Medulla oblongata (tissue), 1 donor: ENCODE measurements at regions not wholly inside any gene's neighbourhood (a gene's known extent, or its start where the extent isn't known, plus 50 kb on each side); places are given as distances from the start of the nearest gene placed in this dataset.
"Not testable (repeated sequence)": the region's sequence is repeated elsewhere in the genome, so short reads cannot be mapped to it uniquely, and the experiment has no call there.

Source experiments
- DNase-seq: peaks from one replicate; pipeline ENCODE4 v3.0.0-alpha.2; 2015; ENCODE audit errors: extremely low spot score

DNA sequence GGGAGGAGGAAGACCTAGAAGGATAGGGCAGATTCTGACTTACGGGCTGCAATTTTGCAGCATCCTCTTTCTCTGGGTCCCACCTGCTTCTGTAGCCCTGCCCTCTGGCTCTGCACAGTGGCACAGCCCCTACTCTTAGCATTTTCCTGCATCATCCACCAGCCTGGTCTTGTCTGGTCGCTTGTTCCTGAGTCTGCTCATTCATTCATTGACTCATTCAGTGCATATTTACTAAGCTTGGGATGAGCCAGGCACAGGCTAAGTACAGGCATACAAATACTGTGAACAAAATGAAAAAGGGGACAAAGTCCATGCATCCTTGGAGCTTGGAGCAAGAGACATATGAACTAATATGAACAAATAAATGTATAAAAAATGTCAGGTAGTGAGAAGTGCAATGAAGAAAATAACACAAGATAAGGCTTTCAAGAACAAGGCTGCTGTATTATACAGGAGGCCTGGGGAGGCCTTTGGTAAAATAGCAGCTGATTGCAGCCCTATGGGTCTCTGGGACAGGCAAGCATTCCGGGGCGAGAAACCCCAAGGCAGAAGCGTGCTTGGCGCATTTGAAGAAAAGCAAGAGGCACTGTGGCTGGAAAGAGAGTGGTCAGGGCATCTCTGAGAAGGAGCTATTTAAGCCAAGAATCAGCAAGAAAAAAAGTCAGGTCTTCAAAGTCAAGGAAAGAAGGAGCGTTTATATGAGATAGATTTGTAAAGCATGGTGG is 108.0 kb upstream of the ALX4 start:
- no peak for DNase-seq

DNA sequence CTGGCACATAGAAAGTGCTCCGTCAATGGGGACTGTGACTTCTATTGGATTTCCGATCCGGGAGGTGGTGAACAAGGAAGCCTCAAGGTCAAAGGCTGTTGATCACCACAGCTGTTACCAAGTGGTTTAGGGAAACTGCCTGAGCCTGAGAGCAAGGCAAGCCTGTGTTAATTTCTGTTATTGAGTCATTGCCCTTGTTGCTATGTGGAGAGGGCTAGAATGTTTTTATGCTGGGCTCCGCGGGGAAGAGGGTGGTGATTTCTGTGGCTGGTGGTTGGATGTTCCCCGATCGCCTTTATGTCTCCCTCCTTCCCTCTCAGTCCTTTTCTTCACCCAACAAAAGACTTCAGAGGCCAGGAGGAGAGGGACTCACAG is 108.5 kb upstream of the ALX4 start:
- no peak for DNase-seq

- DNase-seq: no peak
Observed at GRCh38 chr11:44421090-44421675, 111.2 kb upstream of the ALX4 start.

DNA sequence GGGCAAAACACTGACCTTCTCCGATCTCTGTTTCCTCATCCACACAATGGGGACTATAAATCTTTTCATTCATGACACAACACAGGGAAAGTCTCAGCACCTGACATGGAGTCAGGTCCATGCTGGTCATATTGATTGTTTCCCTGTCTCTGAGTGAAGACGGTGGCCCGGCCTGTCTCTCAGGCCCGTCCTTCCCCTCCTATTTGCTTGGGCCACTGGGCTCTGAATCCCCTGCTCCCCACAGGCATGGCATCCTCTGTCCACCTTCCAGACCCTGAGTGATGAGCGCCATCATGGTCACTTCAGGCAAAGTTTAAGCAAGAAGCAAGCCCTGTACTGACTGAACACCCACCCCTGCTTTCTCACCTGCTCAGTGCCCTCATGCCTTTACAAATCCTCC is 113.3 kb upstream of the ALX4 start:
- DNase-seq: no peak

- DNase-seq: no peak
Observed at GRCh38 chr11:44424841-44425240, 114.9 kb upstream of the ALX4 start.

DNA sequence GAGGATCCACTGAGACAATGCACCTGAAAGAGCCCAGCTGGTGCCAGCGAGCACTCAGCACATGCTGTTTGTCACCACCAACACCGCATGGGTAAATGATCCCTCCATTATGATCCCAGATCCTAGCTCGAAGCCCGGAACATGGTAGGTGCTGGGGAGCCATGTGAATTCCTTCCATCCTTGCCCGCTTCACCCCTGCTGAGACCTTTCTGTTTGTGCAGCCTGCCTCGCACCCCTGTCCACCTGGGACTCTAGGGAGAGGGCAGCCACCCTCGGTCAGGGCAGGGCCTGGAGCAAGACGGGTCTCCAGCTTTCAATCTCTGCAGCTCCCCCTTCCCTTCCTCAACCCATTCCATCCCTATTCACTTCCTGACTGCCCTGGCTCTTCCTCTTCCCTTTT is 116.2 kb upstream of the ALX4 start:
- no peak for DNase-seq

DNA sequence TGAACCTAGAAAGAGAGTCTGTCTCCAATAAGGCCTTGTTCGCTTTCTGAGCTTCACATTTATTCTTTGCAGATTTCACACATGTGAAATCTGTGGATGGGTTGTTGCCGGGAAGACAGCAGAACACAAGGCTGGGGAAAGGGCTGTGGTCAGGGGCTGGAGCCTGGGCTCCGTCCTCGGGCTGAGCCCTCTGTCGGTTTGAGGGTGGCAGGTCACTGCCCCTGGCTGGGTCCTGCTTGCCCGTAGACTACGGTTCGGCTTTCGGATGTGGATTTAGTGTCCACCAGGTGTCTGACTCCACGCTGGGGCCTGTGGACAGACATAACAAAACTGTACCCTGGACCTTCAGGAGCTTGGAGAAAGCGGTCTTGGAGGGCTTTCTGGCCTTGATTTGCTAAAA is 117.0 kb upstream of the ALX4 start:
- DNase-seq: no peak

DNA sequence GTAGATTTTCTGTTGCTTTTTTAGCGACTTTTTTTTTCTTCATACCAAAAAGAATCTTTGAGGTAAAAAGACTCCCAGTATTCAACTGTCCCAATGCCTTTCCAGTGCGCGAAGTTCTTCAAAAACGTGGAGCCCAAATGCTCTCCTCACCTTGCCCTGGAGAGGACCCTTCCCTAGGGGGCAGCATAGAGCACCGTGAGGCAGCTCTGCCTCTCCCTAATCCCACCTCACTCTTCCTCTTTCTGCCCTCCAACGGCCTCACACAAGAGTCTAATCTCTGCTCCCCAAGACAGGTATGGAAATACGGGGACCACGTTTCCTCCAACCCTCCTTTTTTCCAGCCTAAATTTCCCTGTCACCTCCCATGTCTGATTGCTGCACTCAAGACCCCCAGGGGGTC is 117.5 kb upstream of the ALX4 start:
- no peak for DNase-seq

DNA sequence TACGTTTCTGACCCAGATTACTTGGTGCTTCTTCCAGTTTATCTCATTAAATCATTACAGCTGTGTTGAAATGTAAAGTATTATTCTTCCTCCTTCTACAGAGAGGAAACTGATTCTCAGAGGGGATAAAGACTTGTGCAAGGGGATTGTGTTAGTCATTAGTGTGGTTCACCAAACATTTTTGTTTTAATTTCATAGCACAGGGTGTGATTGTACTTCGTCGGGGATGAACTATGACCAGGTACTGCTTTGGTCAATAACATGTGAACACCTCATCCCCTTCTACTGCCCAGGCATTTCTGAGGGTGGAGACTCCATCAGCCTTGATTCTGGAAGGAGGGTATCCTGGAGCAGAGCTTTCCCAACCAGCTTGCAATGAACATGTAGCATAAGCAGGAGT is 120.2 kb upstream of the ALX4 start:
- no peak for DNase-seq

DNA sequence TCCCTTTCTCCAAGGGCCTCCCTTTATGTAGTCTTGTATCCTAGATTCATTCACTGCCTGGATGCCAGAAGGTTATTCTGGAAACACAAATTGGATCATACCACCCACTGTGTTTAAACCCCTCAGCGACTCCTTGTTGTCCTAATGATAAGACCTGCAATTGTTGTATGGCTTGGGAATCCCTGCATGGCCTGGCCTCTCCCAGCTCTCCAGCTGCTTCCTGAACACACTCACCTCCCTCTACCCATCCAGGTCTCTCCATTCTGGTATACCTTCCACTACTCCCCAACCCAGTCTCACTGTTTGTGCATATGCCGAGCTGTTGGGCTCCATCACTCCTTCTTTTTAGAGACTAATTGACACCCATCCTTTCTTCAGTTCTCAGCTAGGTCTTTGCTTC is 124.3 kb upstream of the ALX4 start:
- no peak for DNase-seq

DNA sequence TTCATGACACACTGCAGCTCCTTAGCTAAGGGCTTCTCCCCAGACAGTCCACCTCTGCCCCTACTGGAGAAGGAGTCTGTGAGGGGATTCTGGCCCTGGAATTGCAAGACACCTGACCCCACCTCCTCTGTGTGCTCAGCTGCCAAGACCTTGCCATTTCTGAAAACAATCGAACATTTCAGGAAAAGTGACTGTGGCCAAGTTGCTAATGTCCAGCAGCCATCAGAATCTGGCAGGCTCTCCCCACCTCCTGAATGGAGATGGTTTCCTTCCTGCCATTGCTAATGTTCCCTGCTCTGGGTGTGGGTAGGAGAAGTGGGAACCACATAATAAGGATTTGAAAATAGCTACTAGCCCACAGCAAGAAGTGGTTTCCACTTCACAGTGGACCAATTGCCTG is 127.2 kb upstream of the ALX4 start:
- DNase-seq: no peak

- not testable (repeated sequence) for DNase-seq
Observed at GRCh38 chr11:44442893-44443673, 122.4 kb upstream of the CD82 start.

- DNase-seq: no peak
Observed at GRCh38 chr11:44443836-44444769, 121.4 kb upstream of the CD82 start.

DNA sequence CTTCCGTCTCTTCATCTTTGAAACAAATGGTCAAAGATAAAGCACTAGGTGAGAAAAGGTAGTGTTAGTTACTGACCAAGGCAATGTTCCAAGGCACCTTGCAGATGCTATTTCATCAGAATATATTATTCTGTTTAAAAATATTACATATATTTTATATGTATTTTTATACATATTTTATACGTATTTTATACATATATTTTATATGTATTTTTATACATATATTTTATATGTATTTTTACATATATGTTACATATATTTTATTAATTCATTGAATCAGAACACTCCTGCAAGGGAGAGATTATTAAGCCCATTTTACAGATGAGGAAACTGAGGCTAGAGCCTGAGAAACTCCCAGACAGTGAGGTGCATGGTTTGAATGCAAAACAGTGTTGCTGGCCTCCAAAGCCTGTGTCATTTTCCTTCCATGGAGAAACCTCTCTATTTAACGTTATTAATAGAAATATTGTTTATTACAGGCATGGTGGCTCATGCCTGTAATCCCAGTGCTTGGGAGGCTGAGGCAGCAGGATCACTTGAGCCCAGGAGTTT is 120.6 kb upstream of the CD82 start:
- DNase-seq: no peak

- no peak for DNase-seq
Observed at GRCh38 chr11:44445500-44446365, 119.7 kb upstream of the CD82 start.

- DNase-seq: no peak
Observed at GRCh38 chr11:44446366-44446762, 119.1 kb upstream of the CD82 start.

DNA sequence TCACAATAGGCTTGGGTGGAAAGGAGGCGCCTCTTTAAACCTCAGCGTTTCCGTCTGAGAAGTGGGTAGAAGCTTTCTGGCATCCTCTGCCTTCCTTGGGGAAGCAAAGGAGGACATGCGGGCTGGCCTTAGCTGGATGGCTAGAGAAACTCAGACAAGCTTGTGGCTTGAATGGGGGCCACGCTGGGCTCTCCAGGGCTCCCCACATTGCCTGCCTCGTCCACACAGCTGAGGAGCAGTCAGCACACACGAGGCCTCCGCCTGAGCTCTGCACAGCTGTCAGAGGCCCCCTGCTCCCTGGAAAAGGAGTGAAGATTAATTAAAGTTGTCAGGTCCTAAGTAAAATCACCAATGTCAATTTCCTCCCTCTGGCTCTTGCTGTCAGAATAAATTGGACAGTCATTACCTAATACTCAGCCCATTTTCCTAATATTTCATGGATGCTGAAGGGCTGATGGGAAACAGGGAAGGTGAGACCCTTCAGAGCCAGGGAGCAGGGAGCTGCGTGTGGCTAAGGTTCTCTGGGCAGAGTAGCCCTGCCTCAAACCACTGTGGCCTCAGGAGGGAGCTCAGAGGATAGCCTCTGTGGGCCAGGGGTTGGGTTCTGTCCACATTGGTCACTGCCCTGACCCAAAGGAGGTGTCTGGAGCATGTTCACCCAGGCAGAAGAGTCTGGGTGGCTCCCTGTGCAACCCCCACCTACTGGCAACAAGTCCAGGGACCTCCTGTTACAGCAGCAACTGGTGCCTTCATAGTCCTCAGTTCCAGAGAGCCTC is 118.3 kb upstream of the CD82 start:
- no peak for DNase-seq

DNA sequence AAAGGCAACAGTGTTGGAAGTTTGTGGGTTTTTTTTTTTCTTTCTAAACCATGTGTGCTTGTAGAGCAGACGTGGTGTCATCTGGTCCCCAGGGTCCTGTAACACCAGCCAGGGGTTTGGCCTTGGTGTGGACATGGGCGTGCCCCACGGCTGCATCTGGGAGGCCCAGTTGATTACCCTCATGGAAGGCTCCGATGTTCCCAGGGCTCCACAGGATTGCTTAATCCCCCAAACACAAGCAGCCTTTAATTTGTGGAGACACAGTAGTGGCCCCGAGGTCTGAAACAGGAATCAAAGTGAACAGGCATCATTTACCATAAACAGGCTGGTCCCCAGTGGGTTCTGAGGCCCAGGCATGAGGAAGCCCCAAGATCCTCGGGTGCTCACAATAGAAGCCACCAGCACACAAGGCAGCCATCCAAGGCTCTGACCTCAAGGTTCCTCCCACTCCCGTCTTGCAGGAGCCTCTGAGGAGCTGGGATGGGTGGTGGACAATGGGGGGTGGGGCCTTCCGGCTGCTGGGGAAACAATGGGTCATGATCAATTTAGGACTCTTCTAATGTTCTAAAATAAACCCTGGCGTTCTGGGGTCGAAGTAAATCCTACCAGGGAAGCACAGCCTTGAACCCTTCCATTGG is 115.0 kb upstream of the CD82 start:
- no peak for DNase-seq

- no peak for DNase-seq
Observed at GRCh38 chr11:44451706-44452105, 113.8 kb upstream of the CD82 start.
